ENCODE measurements at regions not wholly inside any gene's neighbourhood (a gene's known extent, or its start where the extent isn't known, plus 50 kb on each side); places are given as distances from the start of the nearest gene placed in this dataset.

DNA sequence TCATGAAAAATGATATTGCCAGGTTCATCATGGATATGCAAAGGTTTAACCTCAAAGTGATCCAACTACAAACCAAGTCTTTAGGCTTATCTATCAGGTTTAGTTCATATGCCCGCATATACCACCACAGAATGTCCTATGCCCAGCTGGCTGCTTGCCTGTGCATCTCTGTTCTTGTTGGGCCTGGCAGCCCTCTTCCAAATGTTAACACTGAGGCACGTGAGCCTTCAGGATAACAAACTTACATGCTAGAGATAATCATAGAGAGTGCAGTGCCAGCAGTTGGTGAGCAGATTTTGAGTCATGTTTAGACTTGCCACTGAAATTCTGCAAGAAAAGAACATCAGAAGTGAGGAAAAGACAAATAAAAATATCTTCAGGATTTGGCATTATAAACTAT is 607.9 kb upstream of the TMPRSS15 start:
- no peak for TF ChIP-seq NFYB (IDR thresholded peaks at IDR 0.05; ENCODE audit: extremely low read depth, insufficient read length)
- TF ChIP-seq SMARCC2 (IDR thresholded peaks at IDR 0.05; ENCODE audit: low read depth): no peak
- TF ChIP-seq ERF (CRISPR knock-in tag; IDR thresholded peaks at IDR 0.05): no peak
- TF ChIP-seq LEF1 (IDR thresholded peaks at IDR 0.05): no peak
- TF ChIP-seq, protein P1, sequence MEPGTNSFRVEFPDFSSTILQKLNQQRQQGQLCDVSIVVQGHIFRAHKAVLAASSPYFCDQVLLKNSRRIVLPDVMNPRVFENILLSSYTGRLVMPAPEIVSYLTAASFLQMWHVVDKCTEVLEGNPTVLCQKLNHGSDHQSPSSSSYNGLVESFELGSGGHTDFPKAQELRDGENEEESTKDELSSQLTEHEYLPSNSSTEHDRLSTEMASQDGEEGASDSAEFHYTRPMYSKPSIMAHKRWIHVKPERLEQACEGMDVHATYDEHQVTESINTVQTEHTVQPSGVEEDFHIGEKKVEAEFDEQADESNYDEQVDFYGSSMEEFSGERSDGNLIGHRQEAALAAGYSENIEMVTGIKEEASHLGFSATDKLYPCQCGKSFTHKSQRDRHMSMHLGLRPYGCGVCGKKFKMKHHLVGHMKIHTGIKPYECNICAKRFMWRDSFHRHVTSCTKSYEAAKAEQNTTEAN (CRISPR knock-in tag; IDR thresholded peaks at IDR 0.05): no peak
- no peak for TF ChIP-seq CREBBP (IDR thresholded peaks at IDR 0.05; ENCODE audit: low read depth, low read length)
- no peaks in the 10 kb centered on the region for H3K9me3 ChIP-seq (replicated peaks; ENCODE audit: control insufficient read depth, insufficient read depth, low read depth, low read length)
- POLR2A ChIA-PET: no interaction called here

DNA sequence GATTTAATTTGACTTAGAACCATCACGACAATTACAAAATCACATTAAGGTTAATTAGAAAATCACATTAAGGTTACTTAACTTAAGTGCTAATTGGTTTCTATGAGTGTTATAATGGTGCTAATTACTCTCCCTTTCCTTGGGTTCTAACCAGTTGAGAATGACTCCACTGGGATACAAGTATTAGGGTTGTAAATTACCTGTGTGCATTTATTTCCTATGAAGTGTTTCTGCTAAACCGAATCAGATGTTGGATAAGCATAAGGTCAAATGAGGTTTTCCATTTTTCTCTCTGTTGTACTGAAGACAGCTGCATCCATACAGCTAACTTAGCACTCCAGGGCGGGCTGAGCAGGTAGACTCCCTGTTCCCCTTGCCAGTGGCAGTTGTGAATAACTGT is 610.3 kb upstream of the TMPRSS15 start:
- Histone ChIP-seq H3K27me3 (ENCODE audit: control insufficient read depth in 2 of 2, insufficient read depth in 2 of 2, low read length in 2 of 2) (no peaks in the 10 kb centered on the region), H3K36me3 (ENCODE audit: control insufficient read depth, insufficient read depth, low read length) (no peaks in the 10 kb centered on the region), H3K9me3 (replicated peaks; ENCODE audit: control insufficient read depth, insufficient read depth, low read depth, low read length) (no peaks in the 10 kb centered on the region), H3K4me3 (no peak overlapping the region), H4K20me1 (replicated peaks; ENCODE audit: control insufficient read depth, insufficient read depth, low read length) (no peaks in the 10 kb centered on the region), H3K27ac (ENCODE audit: extremely low read depth, low read depth, low read length) (no peak overlapping the region), H3K4me2 (ENCODE audit: insufficient read depth, low read length) (no peak overlapping the region), H3K79me2 (ENCODE audit: control insufficient read depth, insufficient read depth, low read length) (no peaks in the 10 kb centered on the region), H3K9me1 (ENCODE audit: control insufficient read depth, insufficient read depth, low read length) (no peaks in the 10 kb centered on the region), H3K9ac (ENCODE audit: insufficient read depth in 1 of 2, low read depth in 2 of 2, low read length in 2 of 2) (no peak overlapping the region), H2AFZ (ENCODE audit: low read depth, low read length) (no peak overlapping the region), H3K4me1 (replicated peaks in 1 of 2; ENCODE audit: control insufficient read depth in 2 of 2, insufficient read depth in 2 of 2, low read length in 2 of 2) (no peaks in the 10 kb centered on the region)
- in situ Hi-C loops (cut with MboI): no loop called here
- CTCF ChIA-PET (ENCODE audit: low intra/inter-chr PET ratio): no interaction called here
- FAIRE-seq (no peak), DNase-seq (ENCODE audit: extremely low read depth in 1 of 4, low spot score in 3 of 4) (no peak), ATAC-seq (no peak)
- no TSS peak for BruUV-seq (replicated peaks)
- intact Hi-C loops (cut with micrococcal nuclease): no loop called here
- WGBS (ENCODE audit: insufficient coverage, low coverage, missing lambda C conversion rate): 2% methylated on average over 3 of the region's 3 CpGs
- POLR2A ChIA-PET: no interaction called here
- TF ChIP-seq RFX7 (CRISPR knock-in tag; IDR thresholded peaks at IDR 0.05) (no peak), E2F3 (CRISPR knock-in tag; IDR thresholded peaks at IDR 0.05) (no peak), ELF1 (tag; IDR thresholded peaks at IDR 0.05) (no peak), MTA2 (IDR thresholded peaks at IDR 0.05; ENCODE audit: low read depth) (no peak)
- TF ChIP-seq, protein P2, sequence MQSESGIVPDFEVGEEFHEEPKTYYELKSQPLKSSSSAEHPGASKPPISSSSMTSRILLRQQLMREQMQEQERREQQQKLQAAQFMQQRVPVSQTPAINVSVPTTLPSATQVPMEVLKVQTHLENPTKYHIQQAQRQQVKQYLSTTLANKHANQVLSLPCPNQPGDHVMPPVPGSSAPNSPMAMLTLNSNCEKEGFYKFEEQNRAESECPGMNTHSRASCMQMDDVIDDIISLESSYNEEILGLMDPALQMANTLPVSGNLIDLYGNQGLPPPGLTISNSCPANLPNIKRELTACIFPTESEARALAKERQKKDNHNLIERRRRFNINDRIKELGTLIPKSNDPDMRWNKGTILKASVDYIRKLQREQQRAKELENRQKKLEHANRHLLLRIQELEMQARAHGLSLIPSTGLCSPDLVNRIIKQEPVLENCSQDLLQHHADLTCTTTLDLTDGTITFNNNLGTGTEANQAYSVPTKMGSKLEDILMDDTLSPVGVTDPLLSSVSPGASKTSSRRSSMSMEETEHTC (IDR thresholded peaks at IDR 0.05): no peak
- TF ChIP-seq, protein P3, sequence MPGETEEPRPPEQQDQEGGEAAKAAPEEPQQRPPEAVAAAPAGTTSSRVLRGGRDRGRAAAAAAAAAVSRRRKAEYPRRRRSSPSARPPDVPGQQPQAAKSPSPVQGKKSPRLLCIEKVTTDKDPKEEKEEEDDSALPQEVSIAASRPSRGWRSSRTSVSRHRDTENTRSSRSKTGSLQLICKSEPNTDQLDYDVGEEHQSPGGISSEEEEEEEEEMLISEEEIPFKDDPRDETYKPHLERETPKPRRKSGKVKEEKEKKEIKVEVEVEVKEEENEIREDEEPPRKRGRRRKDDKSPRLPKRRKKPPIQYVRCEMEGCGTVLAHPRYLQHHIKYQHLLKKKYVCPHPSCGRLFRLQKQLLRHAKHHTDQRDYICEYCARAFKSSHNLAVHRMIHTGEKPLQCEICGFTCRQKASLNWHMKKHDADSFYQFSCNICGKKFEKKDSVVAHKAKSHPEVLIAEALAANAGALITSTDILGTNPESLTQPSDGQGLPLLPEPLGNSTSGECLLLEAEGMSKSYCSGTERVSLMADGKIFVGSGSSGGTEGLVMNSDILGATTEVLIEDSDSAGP (CRISPR knock-in tag; IDR thresholded peaks at IDR 0.05): no peak
- TF ChIP-seq, protein P4, sequence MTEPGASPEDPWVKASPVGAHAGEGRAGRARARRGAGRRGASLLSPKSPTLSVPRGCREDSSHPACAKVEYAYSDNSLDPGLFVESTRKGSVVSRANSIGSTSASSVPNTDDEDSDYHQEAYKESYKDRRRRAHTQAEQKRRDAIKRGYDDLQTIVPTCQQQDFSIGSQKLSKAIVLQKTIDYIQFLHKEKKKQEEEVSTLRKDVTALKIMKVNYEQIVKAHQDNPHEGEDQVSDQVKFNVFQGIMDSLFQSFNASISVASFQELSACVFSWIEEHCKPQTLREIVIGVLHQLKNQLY (CRISPR knock-in tag; conservative IDR thresholded peaks at IDR 0.05): no peak

More for the DNA sequence above, 607.9 kb upstream of the TMPRSS15 start:
- ATAC-seq (no peak), DNase-seq (ENCODE audit: extremely low read depth in 1 of 4, low spot score in 3 of 4) (no peak), FAIRE-seq (no peak)
- Histone ChIP-seq H3K4me1 (replicated peaks in 1 of 2; ENCODE audit: control insufficient read depth in 2 of 2, insufficient read depth in 2 of 2, low read length in 2 of 2) (no peaks in the 10 kb centered on the region), H3K4me3 (no peak overlapping the region), H3K79me2 (ENCODE audit: control insufficient read depth, insufficient read depth, low read length) (no peaks in the 10 kb centered on the region), H3K27ac (ENCODE audit: extremely low read depth, low read depth, low read length) (no peak overlapping the region), H3K27me3 (ENCODE audit: control insufficient read depth in 2 of 2, insufficient read depth in 2 of 2, low read length in 2 of 2) (no peaks in the 10 kb centered on the region), H3K36me3 (ENCODE audit: control insufficient read depth, insufficient read depth, low read length) (no peaks in the 10 kb centered on the region), H3K9me1 (ENCODE audit: control insufficient read depth, insufficient read depth, low read length) (no peaks in the 10 kb centered on the region), H2AFZ (ENCODE audit: low read depth, low read length) (no peak overlapping the region), H3K9ac (ENCODE audit: insufficient read depth in 1 of 2, low read depth in 2 of 2, low read length in 2 of 2) (no peak overlapping the region), H3K4me2 (ENCODE audit: insufficient read depth, low read length) (no peak overlapping the region), H4K20me1 (replicated peaks; ENCODE audit: control insufficient read depth, insufficient read depth, low read length) (no peaks in the 10 kb centered on the region)
- no TSS peak for BruUV-seq (replicated peaks)
- 0% methylated on average over 1 of the region's 2 CpGs for WGBS (ENCODE audit: insufficient coverage, low coverage, missing lambda C conversion rate)
- in situ Hi-C loops (cut with MboI): no loop called here
- intact Hi-C loops (cut with micrococcal nuclease): no loop called here
- CTCF ChIA-PET (ENCODE audit: low intra/inter-chr PET ratio): no interaction called here

All from K562 (cell line).